HG03196 (cell line): ENCODE measurements at regions not wholly inside any gene's neighbourhood (a gene's known extent, or its start where the extent isn't known, plus 50 kb on each side); places are given as distances from the start of the nearest gene placed in this dataset.
"Not testable (repeated sequence)": the region's sequence is repeated elsewhere in the genome, so short reads cannot be mapped to it uniquely, and the experiment has no call there.

Experiments
- ATAC-seq: cut with Tn5 transposase; IDR thresholded peaks from one replicate; pipeline ENCODE4 v1.9.1; 2021; ENCODE audit not compliant: unreplicated experiment

DNA sequence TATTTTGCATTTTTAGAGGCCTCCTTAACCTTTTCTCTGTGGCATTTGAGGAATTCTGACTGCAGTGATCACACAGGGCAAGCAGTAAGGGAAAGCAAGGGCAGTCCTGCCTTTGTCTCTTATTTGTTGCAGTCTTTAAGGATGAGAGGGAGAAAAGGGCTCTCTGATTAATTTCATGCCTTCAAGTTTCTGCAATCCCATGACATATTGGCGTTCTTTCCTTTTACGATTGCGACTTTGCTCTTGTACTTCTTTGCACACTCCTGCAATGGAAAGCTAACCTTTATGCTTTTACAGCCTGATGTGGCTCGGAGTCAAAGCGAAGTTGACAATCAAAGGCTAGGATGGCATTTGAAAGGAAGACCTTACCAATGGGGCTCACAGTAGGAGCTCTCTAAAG lies 698.4 kb downstream of the DNAH5 start:
- no peak for ATAC-seq

DNA sequence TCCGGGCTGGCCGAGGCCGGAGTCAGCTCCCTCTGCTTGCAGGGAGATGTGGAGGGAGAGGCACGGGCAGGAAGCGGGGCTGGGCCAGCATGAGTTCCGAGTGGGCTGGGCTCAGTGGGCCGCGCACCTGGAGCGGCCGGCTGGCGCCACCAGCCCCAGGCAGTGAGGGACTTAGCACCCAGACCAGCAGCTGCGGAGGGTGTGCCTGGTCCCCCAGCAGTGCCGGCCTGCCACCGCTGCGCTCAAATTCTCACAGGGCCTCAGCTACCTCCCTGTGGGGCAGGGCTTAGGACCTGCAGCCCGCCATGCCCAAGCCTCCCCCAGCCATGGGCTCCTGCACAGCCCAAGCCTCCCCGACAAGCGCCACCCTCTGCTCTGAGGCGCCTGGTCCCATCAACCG lies 700.3 kb downstream of the DNAH5 start:
- ATAC-seq, result no peak

DNA sequence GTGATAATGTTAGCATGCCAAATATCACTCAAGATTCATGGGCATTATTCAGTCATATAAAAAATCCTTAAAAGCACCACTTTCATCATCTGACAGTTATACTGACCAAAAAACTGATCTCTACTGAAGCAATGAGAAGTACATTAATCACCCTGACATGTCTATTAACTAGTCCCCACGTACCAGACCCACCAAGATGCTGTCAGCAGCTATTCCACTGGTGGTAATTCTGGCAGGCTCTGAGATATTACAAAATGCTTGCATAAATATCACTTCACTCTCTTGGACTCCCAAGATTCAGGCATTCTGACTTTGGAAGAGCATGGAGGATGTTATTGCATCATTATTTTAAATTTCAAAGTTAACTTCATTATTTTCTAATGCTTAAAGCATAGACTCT lies 717.0 kb downstream of the DNAH5 start:
- ATAC-seq, result no peak

DNA sequence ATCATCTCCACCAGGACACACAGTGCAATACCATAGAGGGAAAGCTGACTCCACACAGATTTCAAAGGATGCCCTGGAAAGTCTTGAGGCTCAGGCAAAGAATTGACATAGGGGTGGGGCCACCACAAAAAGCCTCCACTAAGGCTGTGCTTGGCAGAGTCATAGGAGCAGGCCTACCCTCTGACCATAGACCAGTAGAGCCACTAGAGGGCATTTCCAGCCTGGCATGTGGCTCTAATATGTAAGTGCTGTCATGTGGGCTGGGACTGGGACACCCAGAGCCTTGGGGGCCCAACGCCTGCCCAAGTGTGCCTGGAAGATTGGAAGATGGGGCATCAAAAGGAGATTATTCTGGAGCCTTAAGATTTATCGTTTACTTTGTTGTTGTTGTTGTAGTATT lies 726.0 kb downstream of the DNAH5 start:
- no peak for ATAC-seq

DNA sequence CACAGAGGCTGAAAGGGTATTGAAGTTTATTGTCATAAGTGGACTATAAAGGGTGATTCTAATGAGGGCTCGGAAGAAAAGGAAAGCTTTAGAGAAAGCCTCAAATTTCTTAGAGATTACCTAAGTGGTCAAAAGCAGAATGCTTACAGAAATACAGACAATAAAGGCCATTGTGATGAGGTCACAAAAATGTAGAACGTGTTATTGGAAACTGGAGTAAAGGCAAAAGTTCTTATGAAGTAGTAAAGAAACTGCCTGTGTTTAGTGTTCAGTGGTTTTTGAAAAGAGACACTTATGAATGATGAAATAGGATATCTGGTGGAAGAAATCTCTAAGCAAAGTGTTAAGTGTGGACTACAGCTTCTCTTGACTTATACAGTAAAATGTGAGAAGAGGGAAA lies 726.9 kb downstream of the DNAH5 start:
- no peak for ATAC-seq

DNA sequence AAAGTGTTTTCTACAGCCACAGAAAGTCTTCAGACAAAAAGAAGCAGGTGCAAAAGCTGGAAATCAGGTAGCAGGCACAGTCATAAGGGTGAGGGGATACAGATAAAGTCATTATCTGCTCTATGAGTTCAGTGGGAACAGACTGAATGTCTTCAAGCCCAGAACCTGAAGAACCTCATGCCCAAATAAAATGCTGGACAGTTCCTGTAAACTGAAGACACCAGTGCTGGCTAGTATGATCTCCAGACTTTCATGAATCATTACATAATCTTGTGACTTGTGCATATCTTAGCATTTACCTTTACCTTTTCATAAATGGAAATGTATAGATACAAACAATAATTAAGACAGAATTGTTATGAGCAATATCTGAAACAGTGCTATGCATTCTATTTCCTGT lies 728.7 kb downstream of the DNAH5 start:
- ATAC-seq, result no peak

DNA sequence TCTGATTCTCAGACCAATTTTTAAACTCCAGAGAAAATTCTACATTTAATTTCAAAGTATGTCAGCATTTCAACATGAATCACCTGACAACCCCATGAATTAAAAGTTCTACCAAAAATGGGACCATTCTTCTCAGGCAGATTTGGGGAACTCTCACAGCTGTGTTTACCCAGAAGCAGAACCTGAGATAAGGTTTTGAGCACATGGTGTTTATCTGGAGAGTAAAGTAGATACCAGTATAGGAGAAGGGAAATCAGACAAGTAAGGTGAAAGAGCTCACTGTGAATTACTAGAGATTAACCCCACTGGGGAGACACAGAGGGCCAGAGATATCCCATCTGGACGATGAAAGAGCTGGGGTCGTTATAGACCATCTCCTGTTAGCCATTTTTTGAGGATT lies 729.1 kb downstream of the DNAH5 start:
- no peak for ATAC-seq

DNA sequence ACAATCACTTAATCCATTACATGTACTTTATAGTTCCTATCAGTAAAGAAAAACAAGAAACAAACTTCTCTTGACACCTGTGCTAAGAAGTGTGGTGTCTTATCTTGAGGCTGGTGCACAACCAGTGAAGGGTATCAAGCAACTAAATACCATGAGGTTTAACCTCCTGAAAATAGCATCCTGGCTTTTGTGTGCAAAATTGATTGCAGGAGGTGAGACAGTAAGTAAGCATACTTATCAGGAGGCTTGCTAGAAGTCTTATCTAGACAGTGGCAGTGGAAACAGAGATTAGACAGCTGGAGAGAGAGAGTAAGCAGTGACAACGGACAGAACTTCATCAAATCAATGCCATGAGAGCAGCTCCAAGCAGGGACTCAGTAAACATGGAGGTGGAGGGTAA lies 730.3 kb downstream of the DNAH5 start:
- no peak for ATAC-seq

DNA sequence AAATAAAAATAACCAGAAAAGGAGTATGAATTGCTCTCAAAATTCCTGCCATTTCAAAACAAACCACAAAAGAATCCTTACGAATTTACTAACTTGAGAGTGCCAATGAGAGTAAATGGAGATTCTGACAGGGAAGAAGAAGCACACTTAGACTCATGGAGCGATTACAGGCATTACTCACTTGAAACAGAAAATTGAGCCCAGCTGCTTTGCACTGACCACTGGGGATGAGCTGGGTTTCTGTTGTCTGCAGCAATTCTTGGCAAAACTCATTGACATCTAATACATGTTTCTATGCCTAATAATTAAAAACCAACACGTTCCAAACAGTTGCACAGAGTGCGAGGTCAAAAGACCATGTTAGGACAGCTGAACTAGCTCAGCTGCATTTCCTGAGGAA lies 731.6 kb downstream of the DNAH5 start:
- ATAC-seq, result no peak

DNA sequence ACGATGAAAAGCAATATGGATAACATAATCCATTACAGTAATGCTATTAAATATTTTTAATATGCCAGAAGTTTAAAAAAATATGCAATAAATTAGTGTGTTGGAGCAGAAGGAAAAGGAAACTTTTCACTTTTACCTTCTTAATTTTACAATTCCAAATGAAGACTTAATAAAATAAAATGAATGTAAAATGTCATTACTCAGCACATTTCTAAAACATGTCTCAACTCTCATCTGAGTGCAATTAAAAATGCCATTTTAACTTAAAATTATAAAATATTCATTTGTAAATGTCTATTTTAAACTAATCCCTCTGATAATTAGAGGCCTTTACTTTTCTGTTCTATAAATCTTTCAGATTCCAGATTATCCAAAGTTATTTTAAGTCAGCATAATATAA lies 733.4 kb downstream of the DNAH5 start:
- ATAC-seq, result no peak

DNA sequence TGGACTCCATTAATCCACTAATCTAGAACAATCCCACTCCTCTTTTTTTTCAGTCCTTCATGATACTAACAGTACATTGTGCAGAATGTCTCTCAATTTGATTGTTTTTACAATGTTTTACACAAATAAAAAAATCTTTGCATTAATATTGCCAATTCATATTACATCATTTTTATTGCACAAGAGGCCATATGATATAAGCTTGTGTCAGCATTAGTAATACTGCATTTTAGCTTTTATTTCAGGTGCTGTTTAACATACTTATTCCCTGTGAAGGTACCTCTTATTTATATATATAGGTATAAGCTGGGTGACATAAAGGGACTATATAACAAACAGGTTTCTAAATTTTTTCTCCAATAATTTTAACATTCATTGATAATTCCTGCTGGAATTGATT lies 737.4 kb downstream of the DNAH5 start:
- ATAC-seq, result no peak

DNA sequence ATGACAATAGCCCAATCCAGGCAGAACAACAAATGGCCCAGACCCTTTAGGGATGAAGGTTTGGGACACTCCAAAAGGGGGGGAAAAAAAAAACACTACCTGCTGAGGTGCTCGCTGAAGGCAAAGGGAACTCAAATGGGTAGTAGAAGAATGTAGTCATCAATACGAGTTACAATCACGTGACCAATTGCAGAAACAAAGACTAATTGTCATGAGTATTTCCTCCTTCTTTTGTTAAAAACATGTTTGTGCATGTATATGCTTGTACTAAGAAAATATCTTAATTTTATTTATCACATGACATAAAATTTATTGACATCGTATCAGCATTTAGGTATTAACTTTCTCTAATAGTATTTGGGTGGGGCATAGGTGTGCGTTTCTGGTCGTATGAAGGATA lies 743.5 kb downstream of the DNAH5 start:
- ATAC-seq, result no peak

DNA sequence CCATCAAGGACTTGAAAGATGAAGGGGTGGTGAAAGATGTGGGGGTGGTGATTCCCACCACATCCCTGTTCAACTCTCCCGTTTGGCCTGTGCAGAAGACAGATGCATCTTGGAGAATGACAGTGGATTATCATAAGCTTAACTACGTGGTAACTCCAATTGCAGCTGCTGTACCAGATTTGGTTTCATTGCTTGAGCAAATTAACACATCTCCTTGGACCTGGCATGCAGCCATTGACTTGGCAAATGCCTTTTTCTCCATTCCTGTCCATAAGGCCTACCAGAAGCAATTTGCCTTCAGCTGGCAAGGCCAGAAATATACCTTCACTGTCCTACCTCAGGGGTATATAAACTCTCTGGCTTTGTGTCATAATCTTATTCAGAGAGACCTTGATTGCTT lies 746.3 kb downstream of the DNAH5 start:
- not testable (repeated sequence) for ATAC-seq

DNA sequence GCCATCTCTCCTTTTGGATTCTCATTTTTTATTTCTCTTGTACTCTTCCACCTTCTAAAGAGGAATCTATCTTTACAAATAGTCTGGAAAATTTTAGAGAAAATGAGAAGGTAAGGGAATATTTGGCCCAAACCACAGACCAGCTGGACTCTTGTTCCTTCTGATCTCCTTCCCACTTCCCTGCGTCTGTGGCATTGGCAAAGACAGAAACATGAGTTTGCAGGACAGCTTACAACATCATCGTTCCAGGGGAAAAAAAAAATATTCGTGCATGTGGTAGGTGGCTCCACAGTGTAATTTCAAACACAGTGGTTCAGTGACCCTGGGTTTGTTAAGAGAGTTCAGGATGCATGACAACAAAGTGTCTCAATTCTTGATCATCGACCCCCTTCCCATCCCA lies 755.0 kb downstream of the DNAH5 start:
- no peak for ATAC-seq

DNA sequence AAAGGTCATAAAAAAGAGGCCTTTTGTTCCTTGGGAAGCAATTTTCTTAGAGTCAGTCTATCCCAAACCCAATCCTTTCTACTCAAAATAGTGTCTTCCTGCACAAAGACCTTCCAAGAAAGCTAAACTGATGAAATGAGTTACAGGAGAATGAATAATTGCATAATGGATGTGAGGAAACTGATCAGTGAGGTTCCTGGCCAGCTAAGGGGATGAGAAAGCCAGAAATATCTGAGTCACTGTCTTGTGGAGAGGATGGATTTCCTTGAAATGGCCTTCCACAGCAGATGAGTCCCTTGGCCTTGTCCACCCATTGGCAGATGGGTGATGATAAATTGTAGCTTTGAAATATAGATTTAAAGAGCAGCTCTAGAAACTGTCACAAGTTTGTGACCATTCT lies 756.1 kb downstream of the DNAH5 start:
- ATAC-seq, result no peak

DNA sequence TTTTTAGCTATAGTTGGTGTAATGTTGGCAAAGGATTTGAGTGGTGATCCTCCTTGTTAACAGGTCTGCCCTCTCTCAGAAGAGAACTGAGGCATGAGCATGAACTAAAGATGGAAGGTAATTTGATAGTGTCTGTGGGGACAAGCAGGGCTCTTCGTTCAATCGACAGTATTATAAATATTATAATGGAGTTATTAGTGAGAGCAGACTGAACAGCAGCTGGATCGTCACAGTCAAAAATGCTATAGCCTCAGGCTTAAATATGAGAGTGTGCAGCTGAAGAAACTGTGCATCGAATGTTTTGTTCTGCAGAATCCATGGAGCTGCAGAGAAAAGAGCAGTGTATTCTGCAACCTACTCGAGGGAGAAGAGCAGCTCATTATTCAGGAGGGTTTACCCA lies 757.3 kb downstream of the DNAH5 start:
- no peak for ATAC-seq

DNA sequence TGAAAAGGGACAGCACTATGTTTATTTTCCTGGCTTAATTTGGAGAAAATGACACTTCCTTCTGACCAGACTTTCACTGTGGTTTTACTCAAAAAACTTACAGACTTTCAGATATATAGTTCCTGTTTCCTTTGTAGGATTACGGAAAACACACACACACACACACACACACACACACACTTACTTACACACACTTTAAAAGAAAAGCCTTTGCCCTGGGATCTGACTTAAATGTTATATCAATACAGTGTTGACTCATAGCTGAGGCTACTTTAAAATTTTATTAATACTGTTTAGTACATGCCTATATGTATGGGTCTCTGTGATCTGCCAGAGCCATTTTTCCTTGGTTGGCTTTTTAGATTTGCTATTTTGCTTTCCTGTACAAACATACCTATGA lies 758.3 kb downstream of the DNAH5 start:
- ATAC-seq, result no peak

DNA sequence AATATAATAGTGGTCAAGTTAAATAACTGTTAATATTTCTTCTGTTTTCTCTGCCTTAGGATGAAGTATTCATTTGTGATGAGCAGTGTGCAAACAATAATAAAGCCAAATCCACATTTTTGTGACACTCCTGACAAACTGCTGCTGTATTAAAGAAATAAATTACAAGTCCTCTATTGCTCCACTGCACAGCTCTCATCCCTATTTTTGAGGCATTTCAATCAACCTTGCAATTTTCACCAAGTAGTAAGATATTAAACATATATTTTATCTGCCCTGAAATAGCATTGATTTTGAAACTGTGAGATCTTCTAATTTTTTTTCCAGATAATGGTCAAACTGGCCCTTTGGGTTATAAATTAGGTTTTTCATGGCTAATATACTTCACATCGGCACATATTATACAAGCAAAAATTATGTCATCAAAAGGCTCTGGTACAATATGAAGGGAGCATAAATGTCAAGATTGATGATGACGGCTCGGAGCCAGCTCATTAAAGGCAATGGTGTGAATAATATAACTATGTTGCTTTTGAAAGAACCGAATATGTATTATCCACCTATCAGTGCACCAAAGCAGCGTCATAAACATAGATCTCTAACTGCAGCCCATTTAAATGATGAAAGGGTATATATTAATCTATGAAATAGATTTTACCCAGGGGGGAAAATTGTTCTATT lies 764.9 kb downstream of the DNAH5 start:
- ATAC-seq, result no peak

DNA sequence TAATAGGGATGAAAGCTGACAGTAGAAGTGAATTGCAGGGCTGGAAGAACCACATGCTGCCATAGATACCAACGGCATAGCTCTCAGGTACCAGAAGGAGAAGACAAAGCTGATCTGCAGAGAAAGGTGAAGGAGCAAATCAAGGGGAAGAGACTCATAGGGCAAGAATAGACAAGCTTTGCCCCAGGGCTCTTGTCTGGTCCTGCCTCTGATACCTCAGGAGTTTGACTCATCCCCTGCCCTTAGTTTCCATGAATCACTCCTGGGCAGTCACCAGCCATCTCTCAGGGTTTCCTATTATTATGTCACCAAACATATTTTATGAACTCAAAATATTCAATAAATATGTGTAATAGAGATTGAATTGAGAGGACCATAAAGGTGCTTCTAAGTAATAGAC lies 800.9 kb downstream of the DNAH5 start:
- no peak for ATAC-seq

DNA sequence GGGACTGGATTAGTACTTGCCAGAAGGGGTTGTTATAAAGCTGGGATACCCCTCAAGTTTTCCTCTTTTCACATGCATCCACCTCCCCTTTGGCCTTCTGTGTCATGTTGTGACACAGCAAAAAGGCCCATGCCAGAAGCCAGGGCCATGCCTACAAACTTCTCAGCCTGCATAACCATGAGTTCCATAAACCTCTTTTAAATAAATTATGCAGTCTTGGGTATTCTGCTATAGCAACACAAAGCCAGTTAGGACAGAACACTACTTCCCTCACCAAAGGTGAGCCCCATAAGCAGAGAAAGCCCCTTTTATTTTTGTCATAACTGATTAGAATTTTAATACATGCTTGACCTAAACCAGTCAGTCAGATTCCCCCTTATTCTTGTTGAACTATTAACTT lies 801.3 kb downstream of the DNAH5 start:
- no peak for ATAC-seq

DNA sequence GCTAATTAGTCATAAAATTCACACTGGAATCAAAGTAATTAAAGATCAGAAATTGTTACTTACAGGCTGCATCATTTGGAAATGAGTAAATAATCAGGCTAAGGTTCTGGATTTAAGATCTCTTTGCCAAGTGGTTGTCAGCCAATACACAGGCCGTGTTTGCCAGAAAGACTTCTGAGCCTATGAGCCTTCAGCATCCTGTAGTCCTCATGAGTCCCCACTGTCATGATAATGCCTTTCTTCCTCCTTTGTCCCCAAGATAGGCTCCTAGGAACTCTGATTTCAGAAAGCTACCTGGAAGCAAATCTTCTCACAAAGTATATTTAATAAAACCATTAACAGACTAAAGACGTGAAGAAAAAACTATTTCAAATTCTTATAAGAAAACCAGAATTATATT lies 810.5 kb downstream of the DNAH5 start:
- ATAC-seq, result no peak

DNA sequence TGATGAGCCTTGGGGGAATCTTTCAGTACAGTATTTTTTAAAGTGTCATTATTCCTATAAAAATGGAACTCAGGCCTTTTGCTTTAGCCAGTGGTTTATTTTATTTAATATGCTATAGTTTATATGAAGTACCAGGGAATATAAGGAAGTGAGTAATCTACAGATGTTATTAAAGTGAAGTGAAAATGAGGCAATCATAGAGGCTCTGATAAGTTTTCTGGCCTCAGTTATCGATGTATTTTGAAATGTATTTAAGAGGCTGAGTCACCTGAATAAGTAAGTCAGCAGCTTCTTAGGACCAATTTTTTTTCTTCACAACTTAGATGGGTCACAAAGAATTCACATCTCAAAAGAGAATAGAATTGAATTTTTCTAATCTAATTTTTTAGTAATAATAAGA lies 829.0 kb downstream of the DNAH5 start:
- no peak for ATAC-seq

DNA sequence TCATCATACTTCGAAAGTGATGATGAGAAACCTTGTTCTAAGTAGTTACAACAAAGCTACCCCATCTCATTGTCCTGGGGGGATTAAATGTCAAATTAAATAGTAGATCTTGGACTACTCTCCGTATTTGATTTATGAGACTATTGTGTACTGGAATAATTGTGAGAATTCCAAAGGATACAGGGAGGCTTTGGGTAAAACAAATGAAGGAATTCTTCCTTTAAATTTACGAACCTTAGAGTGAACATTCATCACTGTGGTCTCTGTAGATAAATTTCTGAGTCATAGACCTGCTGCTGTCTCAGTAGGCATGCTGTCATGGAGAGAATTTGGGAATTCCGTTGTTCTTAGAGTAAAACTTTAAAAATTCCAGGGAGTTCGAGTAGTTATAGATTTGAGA lies 836.2 kb downstream of the DNAH5 start:
- no peak for ATAC-seq

DNA sequence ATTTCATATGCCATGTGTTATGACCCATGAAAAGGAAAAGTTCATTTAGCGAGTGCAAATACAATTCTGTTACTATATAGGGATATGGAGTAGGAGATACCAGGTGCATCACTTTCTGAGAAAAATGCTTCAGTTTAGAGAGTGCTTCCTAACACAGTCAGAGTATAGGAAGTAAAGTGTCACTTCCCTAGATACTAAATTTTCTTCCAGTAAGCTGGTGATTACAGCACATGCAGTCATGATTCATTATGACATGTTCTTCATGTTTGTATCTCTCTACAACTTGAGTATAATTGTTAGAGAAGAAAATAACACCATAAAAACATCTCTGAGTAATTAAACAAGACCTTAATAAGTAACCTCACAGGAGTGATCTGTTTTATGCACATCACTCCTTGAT lies 837.0 kb downstream of the DNAH5 start:
- no peak for ATAC-seq
